ENCODE measurements at regions not wholly inside any gene's neighbourhood (a gene's known extent, or its start where the extent isn't known, plus 50 kb on each side); places are given as distances from the start of the nearest gene placed in this dataset.

DNA sequence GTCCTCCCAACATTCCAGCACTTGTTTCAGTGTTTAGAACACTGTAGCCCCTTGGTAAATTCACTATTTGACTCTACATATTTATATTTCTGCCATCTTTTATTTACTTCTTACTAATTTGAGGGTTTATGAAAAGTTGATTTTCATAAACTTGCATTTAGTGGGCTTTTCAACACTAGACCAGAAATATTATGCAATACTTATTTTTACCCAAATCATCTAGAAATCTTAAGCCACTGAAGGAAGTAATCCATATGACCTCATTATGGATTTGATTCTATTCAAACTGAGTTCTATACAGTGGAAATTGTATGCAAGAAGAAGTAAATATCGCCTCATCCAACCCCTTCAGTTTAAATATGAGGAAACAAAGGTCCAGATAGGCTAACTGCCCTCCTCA lies 92.6 kb upstream of the VRK2 start (continued):
- TF ChIP-seq, protein P1, sequence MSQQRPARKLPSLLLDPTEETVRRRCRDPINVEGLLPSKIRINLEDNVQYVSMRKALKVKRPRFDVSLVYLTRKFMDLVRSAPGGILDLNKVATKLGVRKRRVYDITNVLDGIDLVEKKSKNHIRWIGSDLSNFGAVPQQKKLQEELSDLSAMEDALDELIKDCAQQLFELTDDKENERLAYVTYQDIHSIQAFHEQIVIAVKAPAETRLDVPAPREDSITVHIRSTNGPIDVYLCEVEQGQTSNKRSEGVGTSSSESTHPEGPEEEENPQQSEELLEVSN (IDR thresholded peaks at IDR 0.05) = no peak
- no peak for TF ChIP-seq CHD2 (IDR thresholded peaks at IDR 0.05; ENCODE audit: low read length)
- no peak for TF ChIP-seq NRF1 (IDR thresholded peaks at IDR 0.05; ENCODE audit: low read depth, low read length)
- no peak for TF ChIP-seq TBP (IDR thresholded peaks at IDR 0.05; ENCODE audit: low read depth, low read length)

Measured in H1 (cell line).